ENCODE measurements at regions not wholly inside any gene's neighbourhood (a gene's known extent, or its start where the extent isn't known, plus 50 kb on each side); places are given as distances from the start of the nearest gene placed in this dataset.

GRCh38 chr10:125362950-125363349 lies 202.6 kb upstream of the CTBP2 start:
- no peak for DNase-seq (ENCODE audit: low read depth, low spot score)
- no peak overlapping the region for H3K4me3 ChIP-seq (ENCODE audit: control insufficient read depth in 2 of 3, extremely low read depth in 1 of 3, insufficient read depth in 2 of 3, low read depth in 1 of 3, low read length in 3 of 3)
- H3K9me3 ChIP-seq (ENCODE audit: control insufficient read depth, low read depth, low read length) = no peaks in the 10 kb centered on the region
- H3K36me3 ChIP-seq (ENCODE audit: control insufficient read depth in 2 of 2, extremely low read depth in 1 of 2, insufficient read depth in 2 of 2, low read length in 2 of 2) = no peaks in the 10 kb centered on the region
- no peaks in the 10 kb centered on the region for H3K4me1 ChIP-seq (ENCODE audit: control insufficient read depth, extremely low read depth, insufficient read depth, low read length)
- no peaks in the 10 kb centered on the region for H3K9me1 ChIP-seq (ENCODE audit: control insufficient read depth, extremely low read depth, insufficient read depth, low read length)
- H3K79me2 ChIP-seq (ENCODE audit: control insufficient read depth, insufficient read depth, low read length) = no peaks in the 10 kb centered on the region
- H3K27me3 ChIP-seq (ENCODE audit: control insufficient read depth, extremely low read depth, insufficient read depth, low read length) = no peaks in the 10 kb centered on the region
- no peak overlapping the region for H2AFZ ChIP-seq (ENCODE audit: control insufficient read depth, low read length)
- no peaks in the 10 kb centered on the region for H4K20me1 ChIP-seq (ENCODE audit: control insufficient read depth, extremely low read depth, insufficient read depth, low read length)
- H3K4me2 ChIP-seq (ENCODE audit: control insufficient read depth, extremely low read depth, insufficient read depth, low read depth, low read length) = no peak overlapping the region
- no peak overlapping the region for H3K27ac ChIP-seq (ENCODE audit: control insufficient read depth, insufficient read depth, low read length)
- FAIRE-seq = no peak
- H3K9ac ChIP-seq (ENCODE audit: control insufficient read depth, extremely low read depth, insufficient read depth, low read length) = no peak overlapping the region
- TF ChIP-seq EZH2 (IDR thresholded peaks at IDR 0.05; ENCODE audit: low read length) (no peak), CTCF (optimal IDR thresholded peaks at IDR 0.05 in 1 of 3, IDR thresholded peaks at IDR 0.05 in 1 of 3, conservative IDR thresholded peaks at IDR 0.05 in 1 of 3; ENCODE audit: extremely low read depth in 1 of 3, insufficient read depth in 2 of 3, low read length in 3 of 3) (no peak)
- dilution Hi-C loops (cut with MboI; ENCODE audit: extremely low pct_ligation_motif_present, low sequenced_read_pairs) = no loop called here

- DNase-seq (ENCODE audit: low read depth, low spot score) (no peak), FAIRE-seq (no peak)
- H3K27ac ChIP-seq (ENCODE audit: control insufficient read depth, insufficient read depth, low read length) = no peak overlapping the region
- TF ChIP-seq EZH2 (IDR thresholded peaks at IDR 0.05; ENCODE audit: low read length) (no peak), CTCF (optimal IDR thresholded peaks at IDR 0.05 in 1 of 3, IDR thresholded peaks at IDR 0.05 in 1 of 3, conservative IDR thresholded peaks at IDR 0.05 in 1 of 3; ENCODE audit: extremely low read depth in 1 of 3, insufficient read depth in 2 of 3, low read length in 3 of 3) (no peak)
- H3K79me2 ChIP-seq (ENCODE audit: control insufficient read depth, insufficient read depth, low read length) = no peaks in the 10 kb centered on the region
- no peaks in the 10 kb centered on the region for H4K20me1 ChIP-seq (ENCODE audit: control insufficient read depth, extremely low read depth, insufficient read depth, low read length)
- no peak overlapping the region for H2AFZ ChIP-seq (ENCODE audit: control insufficient read depth, low read length)
- H3K4me1 ChIP-seq (ENCODE audit: control insufficient read depth, extremely low read depth, insufficient read depth, low read length) = no peaks in the 10 kb centered on the region
- dilution Hi-C loops (cut with MboI; ENCODE audit: extremely low pct_ligation_motif_present, low sequenced_read_pairs) = no loop called here
- H3K9me3 ChIP-seq (ENCODE audit: control insufficient read depth, low read depth, low read length) = no peaks in the 10 kb centered on the region
- no peak overlapping the region for H3K9ac ChIP-seq (ENCODE audit: control insufficient read depth, extremely low read depth, insufficient read depth, low read length)
- H3K9me1 ChIP-seq (ENCODE audit: control insufficient read depth, extremely low read depth, insufficient read depth, low read length) = no peaks in the 10 kb centered on the region
- no peak overlapping the region for H3K4me2 ChIP-seq (ENCODE audit: control insufficient read depth, extremely low read depth, insufficient read depth, low read depth, low read length)
- H3K27me3 ChIP-seq (ENCODE audit: control insufficient read depth, extremely low read depth, insufficient read depth, low read length) = peaks cover 27% of the 10 kb centered on the region
- H3K4me3 ChIP-seq (ENCODE audit: control insufficient read depth in 2 of 3, extremely low read depth in 1 of 3, insufficient read depth in 2 of 3, low read depth in 1 of 3, low read length in 3 of 3) = no peak overlapping the region
- no peaks in the 10 kb centered on the region for H3K36me3 ChIP-seq (ENCODE audit: control insufficient read depth in 2 of 2, extremely low read depth in 1 of 2, insufficient read depth in 2 of 2, low read length in 2 of 2)
Measured at GRCh38 chr10:125359401-125359800, 199.0 kb upstream of the CTBP2 start.

Data from keratinocyte (primary cell).